NCI-H2196 (cell line): ENCODE measurements at regions not wholly inside any gene's neighbourhood (a gene's known extent, or its start where the extent isn't known, plus 50 kb on each side); places are given as distances from the start of the nearest gene placed in this dataset.

Source experiments
- DNase-seq: peaks from one replicate; lab custom pipeline; 2025; ENCODE audit not compliant: unreplicated experiment; lab: John Stamatoyannopoulos, UW

DNA sequence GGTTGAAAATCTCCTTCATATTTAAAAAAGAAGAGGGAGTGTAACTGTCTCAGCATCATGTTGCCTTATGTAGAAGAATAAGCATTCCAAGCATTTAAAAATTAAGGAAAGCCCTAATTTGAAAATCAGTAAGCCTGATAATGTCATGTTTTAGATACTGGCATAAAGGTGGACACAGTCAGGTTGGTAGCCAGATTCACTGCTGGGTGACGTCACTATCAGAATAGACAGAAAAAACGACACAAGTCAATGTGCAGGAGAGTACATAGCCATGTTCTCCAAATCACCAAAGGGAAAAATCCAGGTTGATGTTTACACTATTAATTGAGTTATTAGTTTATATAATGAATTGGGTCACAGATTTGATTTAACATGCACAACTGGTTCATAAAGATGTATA lies 50.8 kb upstream of the POU3F2 start:
- no peak for DNase-seq
